Erythroblast (primary cell): ENCODE measurements at regions not wholly inside any gene's neighbourhood (a gene's known extent, or its start where the extent isn't known, plus 50 kb on each side); places are given as distances from the start of the nearest gene placed in this dataset.

ENCODE experiments used
- GATA1 ChIP-seq: IDR thresholded peaks from 2 replicates; pipeline ENCODE4 v1.6.1; 2011; ENCODE audit warnings: low read depth, mild to moderate bottlenecking, control low read depth, low read length, moderate library complexity
- POLR2A ChIP-seq: IDR thresholded peaks from 2 replicates; pipeline ENCODE4 v1.6.1; 2011; ENCODE audit warnings: mild to moderate bottlenecking, low read length

DNA sequence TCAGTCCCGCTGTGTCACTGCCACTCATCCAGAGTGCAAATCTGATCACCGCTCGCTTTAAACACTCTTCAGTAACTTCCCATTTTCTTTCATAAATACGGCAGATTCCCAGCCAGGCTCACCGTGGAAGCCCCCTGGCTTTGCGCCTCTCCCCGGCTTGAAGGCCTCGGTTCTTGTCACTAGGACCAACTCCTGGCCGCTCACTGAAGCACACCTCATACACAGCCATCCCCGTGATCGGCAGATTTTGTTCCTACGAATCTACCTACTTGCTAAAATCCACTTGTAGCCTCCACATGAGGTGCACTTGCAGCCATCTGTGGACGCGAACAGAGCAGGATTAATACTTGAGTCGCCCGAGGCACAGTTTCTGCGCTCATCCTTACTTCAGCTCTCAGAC is 462.4 kb upstream of the MYT1L start:
- TF ChIP-seq POLR2A = no peak
- no peak for TF ChIP-seq GATA1
